Endodermal cell (in vitro differentiated cells): ENCODE measurements at regions not wholly inside any gene's neighbourhood (a gene's known extent, or its start where the extent isn't known, plus 50 kb on each side); places are given as distances from the start of the nearest gene placed in this dataset.

Source experiments
- DNase-seq: peaks from one replicate; pipeline ENCODE4 v3.0.0-alpha.2; 2017
- H3K27ac ChIP-seq: 2 replicates; pipeline ENCODE4 v1.5.1; 2013; ENCODE audit warnings: mild to moderate bottlenecking, low read depth, low read length, moderate library complexity
- H3K27me3 ChIP-seq: 2 replicates; pipeline ENCODE4 v1.6.1; 2013; ENCODE audit warnings: mild to moderate bottlenecking, low read length, moderate library complexity; ENCODE audit not compliant: insufficient read depth, control insufficient read depth, poor library complexity, severe bottlenecking
- H3K36me3 ChIP-seq: 2 replicates; pipeline ENCODE4 v1.7.0; 2013; ENCODE audit warnings: mild to moderate bottlenecking, low read length, moderate library complexity; ENCODE audit not compliant: control insufficient read depth, insufficient read depth
- H3K4me1 ChIP-seq: one replicate; pipeline ENCODE4 v1.7.0; 2013; ENCODE audit warnings: low read length; ENCODE audit not compliant: control insufficient read depth, insufficient read depth
- H3K4me3 ChIP-seq: 2 replicates; pipeline ENCODE4 v1.5.1; 2013; ENCODE audit warnings: mild to moderate bottlenecking, low read length, moderate library complexity
- H3K9ac ChIP-seq: 2 replicates; pipeline ENCODE4 v1.6.1; 2013; ENCODE audit warnings: mild to moderate bottlenecking, low read length, moderate library complexity; ENCODE audit not compliant: poor library complexity, severe bottlenecking; ENCODE audit errors: extremely low read depth
- H3K9me3 ChIP-seq: 2 replicates; pipeline ENCODE4 v1.6.1; 2013; ENCODE audit warnings: mild to moderate bottlenecking, low read length, moderate library complexity; ENCODE audit not compliant: control insufficient read depth
- H3K27ac Mint-ChIP-seq: 2 replicates; pipeline ENCODE4 v1.8.0; 2020; ENCODE audit warnings: mixed read lengths
- H3K27me3 Mint-ChIP-seq: 2 replicates; pipeline ENCODE4 v1.8.0; 2021; ENCODE audit warnings: mild to moderate bottlenecking, mixed read lengths; ENCODE audit not compliant: insufficient read depth
- H3K36me3 Mint-ChIP-seq: 2 replicates; pipeline ENCODE4 v1.8.0; 2020; ENCODE audit warnings: low read depth, mixed read lengths
- H3K4me1 Mint-ChIP-seq: 2 replicates; pipeline ENCODE4 v1.8.0; 2020; ENCODE audit warnings: mixed read lengths
- H3K4me3 Mint-ChIP-seq: 2 replicates; pipeline ENCODE4 v1.8.0; 2020; ENCODE audit warnings: mild to moderate bottlenecking, moderate library complexity, mixed read lengths
- H3K9me3 Mint-ChIP-seq: 2 replicates; pipeline ENCODE4 v1.8.0; 2020; ENCODE audit warnings: mild to moderate bottlenecking, mixed read lengths
- WGBS, 2 experiments: methylation state at CpG; one replicate each; pipeline versions ENCODE4 v1.1.5 to v1.1.7; 2013; ENCODE audit warnings: missing lambda C conversion rate in 2 of 2, mixed read lengths in 1 of 2; ENCODE audit not compliant: insufficient coverage in 1 of 2, insufficient read length in 1 of 2; 5-methylcytosine and 5-hydroxymethylcytosine counted together
- TF ChIP-seq, protein P1 (sequence below): fragments of 200-600 bp; sonication (generic); conservative IDR thresholded peaks from 2 replicates; pipeline ENCODE4 v1.5.0; 2021; ENCODE audit warnings: antibody characterized with exemption, mild to moderate bottlenecking

DNA sequence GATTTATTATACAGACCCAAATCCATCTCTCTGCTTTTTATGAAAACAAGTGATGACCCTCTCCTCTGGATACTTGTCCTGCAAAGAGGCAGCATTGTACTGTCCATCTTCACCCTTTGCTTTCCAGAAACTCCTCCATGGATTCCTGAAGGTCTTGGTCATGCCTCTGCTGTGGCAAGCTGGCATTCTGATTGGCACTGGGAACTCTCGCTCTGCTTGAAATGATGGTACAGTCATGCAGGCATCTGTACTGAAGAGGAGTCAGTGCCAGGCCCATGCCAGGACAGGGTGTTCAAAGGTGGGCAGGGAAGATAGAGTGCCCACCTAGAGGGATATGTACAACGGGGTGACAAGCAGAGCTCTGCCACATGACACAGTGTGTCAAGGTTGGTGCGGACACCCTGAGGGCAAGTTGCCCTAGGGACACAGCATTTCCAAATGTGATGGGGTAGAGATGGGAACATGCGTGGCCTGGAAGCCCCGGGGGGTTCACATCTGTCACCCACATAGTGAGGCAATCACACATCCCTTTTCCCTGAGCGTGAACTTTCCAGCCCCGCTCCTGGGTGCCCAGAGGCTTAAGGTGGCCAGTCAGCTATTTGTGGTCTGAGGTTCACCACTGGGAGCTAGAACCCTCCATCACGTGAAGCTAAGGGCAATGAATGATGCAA, 235.7 kb upstream of the TCERG1L start:
- H3K27ac ChIP-seq = no peak overlapping the region
- H3K9ac ChIP-seq = no peak overlapping the region
- Mint-ChIP-seq H3K36me3 (no peaks in the 10 kb centered on the region), H3K27me3 (no peaks in the 10 kb centered on the region), H3K9me3 (no peaks in the 10 kb centered on the region), H3K27ac (peak overlapping the region; percentile 41), H3K4me3 (no peak overlapping the region), H3K4me1 (peaks cover 5% of the 10 kb centered on the region)
- WGBS, 2 experiments = 88% methylated on average over 5 to 8 of the region's 8 CpGs
- DNase-seq = no peak
- H3K4me3 ChIP-seq = no peak overlapping the region
- H3K9me3 ChIP-seq = no peaks in the 10 kb centered on the region
- H3K27me3 ChIP-seq = no peaks in the 10 kb centered on the region
- H3K36me3 ChIP-seq = no peaks in the 10 kb centered on the region
- no peaks in the 10 kb centered on the region for H3K4me1 ChIP-seq
- TF ChIP-seq, protein P1, sequence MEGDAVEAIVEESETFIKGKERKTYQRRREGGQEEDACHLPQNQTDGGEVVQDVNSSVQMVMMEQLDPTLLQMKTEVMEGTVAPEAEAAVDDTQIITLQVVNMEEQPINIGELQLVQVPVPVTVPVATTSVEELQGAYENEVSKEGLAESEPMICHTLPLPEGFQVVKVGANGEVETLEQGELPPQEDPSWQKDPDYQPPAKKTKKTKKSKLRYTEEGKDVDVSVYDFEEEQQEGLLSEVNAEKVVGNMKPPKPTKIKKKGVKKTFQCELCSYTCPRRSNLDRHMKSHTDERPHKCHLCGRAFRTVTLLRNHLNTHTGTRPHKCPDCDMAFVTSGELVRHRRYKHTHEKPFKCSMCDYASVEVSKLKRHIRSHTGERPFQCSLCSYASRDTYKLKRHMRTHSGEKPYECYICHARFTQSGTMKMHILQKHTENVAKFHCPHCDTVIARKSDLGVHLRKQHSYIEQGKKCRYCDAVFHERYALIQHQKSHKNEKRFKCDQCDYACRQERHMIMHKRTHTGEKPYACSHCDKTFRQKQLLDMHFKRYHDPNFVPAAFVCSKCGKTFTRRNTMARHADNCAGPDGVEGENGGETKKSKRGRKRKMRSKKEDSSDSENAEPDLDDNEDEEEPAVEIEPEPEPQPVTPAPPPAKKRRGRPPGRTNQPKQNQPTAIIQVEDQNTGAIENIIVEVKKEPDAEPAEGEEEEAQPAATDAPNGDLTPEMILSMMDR = no peak

DNA sequence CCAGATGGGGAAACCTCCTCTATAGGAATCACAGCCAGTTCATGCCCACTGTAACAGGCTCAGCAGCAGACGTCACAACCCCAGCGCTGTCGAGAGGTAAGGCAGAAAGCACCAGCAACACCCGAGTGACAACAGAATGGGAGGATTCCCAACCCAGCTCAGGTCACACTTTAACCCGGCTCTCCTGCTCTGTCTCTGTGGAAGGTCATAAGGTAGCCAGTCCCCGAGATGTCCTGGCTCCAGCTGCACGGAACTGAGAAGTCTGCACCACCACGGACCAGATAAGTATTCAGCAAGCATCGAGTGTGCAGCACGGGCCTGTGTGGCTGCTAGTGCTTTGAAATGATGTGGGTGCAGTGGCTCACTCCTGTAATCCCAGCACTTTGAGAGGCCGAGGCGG, 236.7 kb upstream of the TCERG1L start:
- Mint-ChIP-seq H3K9me3 (no peaks in the 10 kb centered on the region), H3K27me3 (no peaks in the 10 kb centered on the region), H3K4me3 (no peak overlapping the region), H3K27ac (no peak overlapping the region), H3K36me3 (no peaks in the 10 kb centered on the region), H3K4me1 (peaks cover 5% of the 10 kb centered on the region)
- H3K9me3 ChIP-seq = no peaks in the 10 kb centered on the region
- TF ChIP-seq, protein P1 = no peak
- H3K27me3 ChIP-seq = no peaks in the 10 kb centered on the region
- H3K9ac ChIP-seq = no peak overlapping the region
- no peak overlapping the region for H3K27ac ChIP-seq
- no peak for DNase-seq
- H3K4me1 ChIP-seq = no peaks in the 10 kb centered on the region
- no peak overlapping the region for H3K4me3 ChIP-seq
- 94 to 95% methylated on average over 12 of the region's 12 CpGs for WGBS, 2 experiments
- no peaks in the 10 kb centered on the region for H3K36me3 ChIP-seq

DNA sequence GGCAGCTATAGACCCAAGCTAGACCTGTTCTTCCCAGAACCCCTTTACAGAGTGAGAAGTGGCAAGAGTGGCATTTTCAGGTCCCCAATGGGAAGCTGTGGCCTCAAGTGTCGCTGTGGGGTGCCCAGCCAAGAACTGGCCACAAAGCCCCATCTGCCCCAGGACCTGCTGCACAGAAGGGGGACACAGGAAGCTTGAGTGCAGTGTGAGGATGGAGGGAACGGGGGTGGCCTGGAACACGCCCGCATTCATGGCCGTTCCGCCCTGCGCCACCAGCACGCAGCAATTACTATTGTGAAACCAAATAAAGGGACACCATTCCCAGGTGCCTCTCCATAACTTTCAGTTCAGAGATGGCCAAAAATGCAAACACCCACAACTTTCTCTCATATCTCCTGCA, 237.6 kb upstream of the TCERG1L start:
- H3K4me1 Mint-ChIP-seq = peaks cover 5% of the 10 kb centered on the region
- H3K36me3 Mint-ChIP-seq = no peaks in the 10 kb centered on the region

More for the DNA sequence above, 237.6 kb upstream of the TCERG1L start:
- H3K4me1 ChIP-seq = no peaks in the 10 kb centered on the region
- no peaks in the 10 kb centered on the region for H3K9me3 ChIP-seq
- TF ChIP-seq, protein P1 = no peak
- H3K27ac ChIP-seq = no peak overlapping the region
- no peak overlapping the region for H3K4me3 ChIP-seq
- Mint-ChIP-seq H3K27ac (no peak overlapping the region), H3K4me3 (no peak overlapping the region), H3K27me3 (no peaks in the 10 kb centered on the region), H3K9me3 (no peaks in the 10 kb centered on the region)
- 94% methylated on average over 8 of the region's 8 CpGs for WGBS, 2 experiments
- H3K36me3 ChIP-seq = no peaks in the 10 kb centered on the region
- H3K27me3 ChIP-seq = no peaks in the 10 kb centered on the region
- no peak for DNase-seq
- H3K9ac ChIP-seq = no peak overlapping the region
